Panc1 (cell line): ENCODE measurements at regions not wholly inside any gene's neighbourhood (a gene's known extent, or its start where the extent isn't known, plus 50 kb on each side); places are given as distances from the start of the nearest gene placed in this dataset.

Experiments used
- ATAC-seq: fragments of 200-7000 bp; cut with Tn5 transposase; 2 replicates; pipeline ENCODE4 v1.9.1; 2020; ENCODE audit warnings: mild to moderate bottlenecking, moderate library complexity
- BruUV-seq: library from RNA; stranded (reverse); fragments of 400-500 nt; replicated peaks from 2 replicates; lab custom pipeline; 2021; lab: Mats Ljungman, UMichigan
- CTCF ChIA-PET: fragments of 300-600 bp; sonication (Branson Sonifier 250); formaldehyde crosslinking; loops from one replicate; lab custom pipeline; 2022; ENCODE audit warnings: antibody characterized with exemption; lab: Charles Lee
- POLR2A ChIA-PET: fragments of 300-600 bp; sonication (Branson Sonifier 250); formaldehyde crosslinking; loops from one replicate; lab custom pipeline; 2022; ENCODE audit warnings: antibody characterized with exemption; lab: Charles Lee
- DNase-seq: peaks from one replicate; pipeline ENCODE4 v3.0.0-alpha.2; 2010; ENCODE audit warnings: low read depth, low spot score
- H3K27ac ChIP-seq: 2 replicates; pipeline ENCODE4 v1.5.1; 2011; ENCODE audit warnings: mild to moderate bottlenecking, low read length, inconsistent platforms
- H3K27me3 ChIP-seq: fragments of 200-500 bp; sonication (Bioruptor generic); 2 replicates; pipeline ENCODE4 v1.6.0; 2014; ENCODE audit warnings: low read length, inconsistent platforms; ENCODE audit not compliant: control insufficient read depth, insufficient read depth
- H3K36me3 ChIP-seq: fragments of 200-500 bp; sonication (Bioruptor generic); 2 replicates; pipeline ENCODE4 v1.5.1; 2014; ENCODE audit warnings: inconsistent platforms, mild to moderate bottlenecking, low read length, moderate library complexity; ENCODE audit not compliant: control insufficient read depth, insufficient read depth
- H3K4me1 ChIP-seq: 2 replicates; pipeline ENCODE4 v1.5.1; 2011; ENCODE audit warnings: inconsistent platforms, mild to moderate bottlenecking, low read length, moderate library complexity; ENCODE audit not compliant: control insufficient read depth, insufficient read depth
- H3K4me3 ChIP-seq, 2 experiments: 2 replicates each; pipeline ENCODE4 v1.5.1; 2011 to 2012; ENCODE audit warnings: low read depth in 2 of 2, low read length in 2 of 2, mild to moderate bottlenecking in 2 of 2, inconsistent platforms in 1 of 2, moderate library complexity in 1 of 2
- H3K9me3 ChIP-seq: fragments of 200-500 bp; sonication (Bioruptor generic); 2 replicates; pipeline ENCODE4 v1.5.1; 2014; ENCODE audit warnings: low read depth, mild to moderate bottlenecking, inconsistent platforms, low read length, moderate library complexity; ENCODE audit not compliant: control insufficient read depth, insufficient read depth
- POLR2AphosphoS5 ChIP-seq: IDR thresholded peaks from 2 replicates; pipeline ENCODE4 v1.6.1; 2012; ENCODE audit warnings: mild to moderate bottlenecking, low read depth, low read length, moderate library complexity
- REST ChIP-seq, 2 experiments: IDR thresholded peaks; 2 replicates each; pipeline ENCODE4 v1.6.1; 2011 to 2012; ENCODE audit warnings: low read depth in 2 of 2, control low read depth in 1 of 2, low read length in 1 of 2, mild to moderate bottlenecking in 1 of 2, moderate library complexity in 1 of 2; ENCODE audit not compliant: insufficient read depth in 1 of 2
- SIN3A ChIP-seq: IDR thresholded peaks from 2 replicates; pipeline ENCODE4 v1.6.1; 2012; ENCODE audit warnings: low read depth, mild to moderate bottlenecking, low read length, moderate library complexity, borderline replicate concordance; ENCODE audit not compliant: insufficient read depth
- TCF7L2 ChIP-seq: IDR thresholded peaks from 2 replicates; pipeline ENCODE4 v1.6.1; 2011; ENCODE audit warnings: mild to moderate bottlenecking, low read depth, low read length, inconsistent platforms
- in situ Hi-C: cut with HindIII; loops from 2 replicates; pipeline ENCODE4 v1.10.0; 2016; ENCODE audit warnings: low sequenced_read_pairs, low pct_unique_long_range_greater_than_20kb
- intact Hi-C: fragments of 100-400 bp; cut with micrococcal nuclease; formaldehyde crosslinking; loops from one replicate; pipeline ENCODE4 v1.10.0; 2022; ENCODE audit not compliant: unreplicated experiment
- TF ChIP-seq, protein P1 (sequence below): fragments of 450-650 bp; IDR thresholded peaks from 2 replicates; pipeline ENCODE4 v1.5.1; 2017; ENCODE audit warnings: mild to moderate bottlenecking

GRCh38 chr2:234710587-234710986 is 213.7 kb upstream of the ARL4C start:
- no peak for ATAC-seq
- no peak overlapping the region for H3K27ac ChIP-seq
- POLR2A ChIA-PET, result no interaction called here
- no peaks in the 10 kb centered on the region for H3K27me3 ChIP-seq
- H3K4me3 ChIP-seq, result no peak overlapping the region
- intact Hi-C loops, result no loop called here
- CTCF ChIA-PET, result no interaction called here
- H3K4me1 ChIP-seq, result no peaks in the 10 kb centered on the region
- DNase-seq, result no peak
- TF ChIP-seq POLR2AphosphoS5 (no peak), SIN3A (no peak), REST (IDR thresholded peaks at IDR 0.05; ENCODE audit: insufficient read depth in 1 of 2, low read depth in 2 of 2, low read length in 1 of 2) (no peak), TCF7L2 (no peak)
- TF ChIP-seq, protein P1, sequence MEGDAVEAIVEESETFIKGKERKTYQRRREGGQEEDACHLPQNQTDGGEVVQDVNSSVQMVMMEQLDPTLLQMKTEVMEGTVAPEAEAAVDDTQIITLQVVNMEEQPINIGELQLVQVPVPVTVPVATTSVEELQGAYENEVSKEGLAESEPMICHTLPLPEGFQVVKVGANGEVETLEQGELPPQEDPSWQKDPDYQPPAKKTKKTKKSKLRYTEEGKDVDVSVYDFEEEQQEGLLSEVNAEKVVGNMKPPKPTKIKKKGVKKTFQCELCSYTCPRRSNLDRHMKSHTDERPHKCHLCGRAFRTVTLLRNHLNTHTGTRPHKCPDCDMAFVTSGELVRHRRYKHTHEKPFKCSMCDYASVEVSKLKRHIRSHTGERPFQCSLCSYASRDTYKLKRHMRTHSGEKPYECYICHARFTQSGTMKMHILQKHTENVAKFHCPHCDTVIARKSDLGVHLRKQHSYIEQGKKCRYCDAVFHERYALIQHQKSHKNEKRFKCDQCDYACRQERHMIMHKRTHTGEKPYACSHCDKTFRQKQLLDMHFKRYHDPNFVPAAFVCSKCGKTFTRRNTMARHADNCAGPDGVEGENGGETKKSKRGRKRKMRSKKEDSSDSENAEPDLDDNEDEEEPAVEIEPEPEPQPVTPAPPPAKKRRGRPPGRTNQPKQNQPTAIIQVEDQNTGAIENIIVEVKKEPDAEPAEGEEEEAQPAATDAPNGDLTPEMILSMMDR, result no peak
- H3K36me3 ChIP-seq, result no peaks in the 10 kb centered on the region; the same call in 1 of the 2 replicates
- in situ Hi-C loops, result no loop called here
- no peaks in the 10 kb centered on the region for H3K9me3 ChIP-seq
- no TSS peak for BruUV-seq

- CTCF ChIA-PET, result no interaction called here
Observed at GRCh38 chr2:234710066-234710465, 213.2 kb upstream of the ARL4C start.

GRCh38 chr2:234708717-234709116 is 211.8 kb upstream of the ARL4C start:
- H3K36me3 ChIP-seq, result no peaks in the 10 kb centered on the region
- H3K9me3 ChIP-seq, result no peaks in the 10 kb centered on the region
- no peak overlapping the region for H3K27ac ChIP-seq
- TF ChIP-seq, protein P1, result no peak
- TF ChIP-seq REST (IDR thresholded peaks at IDR 0.05; ENCODE audit: insufficient read depth in 1 of 2, low read depth in 2 of 2, low read length in 1 of 2) (no peak), TCF7L2 (no peak), POLR2AphosphoS5 (no peak), SIN3A (no peak)
- ATAC-seq (no peak), DNase-seq (no peak)
- in situ Hi-C loops (no loop called here), intact Hi-C loops (no loop called here)
- no peak overlapping the region for H3K4me3 ChIP-seq
- no peaks in the 10 kb centered on the region for H3K4me1 ChIP-seq
- BruUV-seq, result no TSS peak
- POLR2A ChIA-PET, result interaction anchor here (0.6 kb wide), 2 partner anchors 164 to 606 kb away, joined by 3 to 11 read pairs; no protein-coding TSS in a partner anchor
- no peaks in the 10 kb centered on the region for H3K27me3 ChIP-seq
- CTCF ChIA-PET, result no interaction called here

More at GRCh38 chr2:234710066-234710465, 213.2 kb upstream of the ARL4C start:
- no peak for DNase-seq
- no TSS peak for BruUV-seq
- H3K4me1 ChIP-seq, result no peaks in the 10 kb centered on the region
- H3K36me3 ChIP-seq, result no peaks in the 10 kb centered on the region; the same call in 1 of the 2 replicates
- TF ChIP-seq SIN3A, result no peak
- no peak for TF ChIP-seq POLR2AphosphoS5
- POLR2A ChIA-PET, result no interaction called here
- H3K9me3 ChIP-seq, result no peaks in the 10 kb centered on the region
- no peak for ATAC-seq
- in situ Hi-C loops, result no loop called here
- H3K27me3 ChIP-seq, result no peaks in the 10 kb centered on the region
- intact Hi-C loops, result no loop called here
- H3K27ac ChIP-seq, result no peak overlapping the region
- no peak overlapping the region for H3K4me3 ChIP-seq
